ENCODE measurements at regions not wholly inside any gene's neighbourhood (a gene's known extent, or its start where the extent isn't known, plus 50 kb on each side); places are given as distances from the start of the nearest gene placed in this dataset.

- no peak for DNase-seq (ENCODE audit: low read depth)
Measured at GRCh38 chr12:93177208-93178153, 200.2 kb upstream of the NUDT4 start.

DNA sequence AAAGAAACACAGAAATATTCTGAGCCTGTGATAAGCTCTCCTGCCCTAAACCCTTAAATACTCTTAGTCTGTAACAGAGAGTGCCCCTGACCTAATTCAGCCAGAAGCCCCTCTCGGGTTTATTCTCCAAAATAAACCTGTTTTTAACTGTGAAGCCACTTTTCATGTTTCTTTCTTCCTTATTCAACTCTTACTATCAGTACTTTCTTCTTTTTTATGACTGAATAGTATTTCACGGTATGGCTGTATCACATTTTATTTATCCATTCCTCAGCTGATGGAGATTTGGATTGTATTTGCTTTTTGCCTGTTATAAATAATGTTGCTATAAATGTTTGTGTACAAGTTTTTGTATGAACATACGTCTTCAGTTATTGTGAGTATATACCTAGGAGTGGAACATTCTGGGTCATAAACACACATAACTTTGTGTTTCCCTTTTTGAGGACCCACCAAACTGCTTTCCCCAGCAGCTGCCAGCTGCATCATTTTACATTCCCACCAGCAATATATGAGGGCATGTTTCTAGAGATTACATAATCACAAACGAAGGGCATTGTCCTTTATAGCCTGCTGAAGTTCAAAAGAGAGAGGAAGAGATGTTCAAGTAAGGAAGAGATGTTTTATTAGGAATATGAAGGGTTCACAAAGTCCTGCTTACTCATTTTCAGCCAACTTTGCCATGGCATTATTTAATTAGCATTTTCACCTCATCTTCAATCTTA, 199.4 kb upstream of the NUDT4 start:
- no peak for DNase-seq (ENCODE audit: low read depth)

DNA sequence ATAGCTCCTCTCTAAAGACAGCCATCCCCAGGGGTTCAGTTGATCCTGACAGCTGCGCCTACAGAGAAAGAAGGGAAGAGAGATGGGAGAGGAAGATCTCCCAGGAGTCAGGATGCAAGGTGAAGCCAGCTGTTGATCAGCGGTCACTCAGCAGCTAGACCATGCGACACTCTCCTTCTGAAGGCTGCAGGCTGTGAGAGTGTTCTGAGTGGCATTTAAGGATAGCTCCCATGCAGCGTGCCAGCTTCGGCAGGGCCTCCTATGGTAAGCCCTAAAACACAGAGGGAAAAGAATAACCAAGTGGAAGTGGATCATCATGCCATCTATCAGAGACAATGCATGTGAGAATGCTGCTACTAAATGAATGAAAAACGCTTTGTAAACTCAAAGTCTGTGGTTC, 197.9 kb upstream of the NUDT4 start:
- DNase-seq (ENCODE audit: low read depth), result no peak

DNA sequence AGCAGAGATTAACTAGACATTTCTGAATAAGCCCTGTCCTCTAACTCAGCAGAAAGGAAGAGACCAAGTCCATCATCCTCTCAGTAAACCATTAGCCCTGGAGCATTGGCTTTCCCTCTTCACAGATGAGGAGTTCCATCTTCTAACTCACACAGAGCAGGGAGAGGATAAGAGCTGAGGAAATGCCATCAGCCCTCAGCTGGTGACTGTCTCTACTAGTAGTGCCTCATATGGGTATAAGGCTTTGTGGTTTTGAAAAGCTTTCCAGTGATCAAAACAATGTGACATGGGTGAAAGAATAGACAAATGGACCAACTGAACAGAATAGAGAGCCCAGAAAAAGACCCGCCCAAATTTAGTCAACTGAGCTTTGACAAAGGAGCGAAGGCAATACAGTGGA, 197.2 kb upstream of the NUDT4 start:
- DNase-seq (ENCODE audit: low read depth), result no peak

- DNase-seq (ENCODE audit: low read depth), result no peak
Measured at GRCh38 chr12:93181409-93181965, 196.2 kb upstream of the NUDT4 start.

DNA sequence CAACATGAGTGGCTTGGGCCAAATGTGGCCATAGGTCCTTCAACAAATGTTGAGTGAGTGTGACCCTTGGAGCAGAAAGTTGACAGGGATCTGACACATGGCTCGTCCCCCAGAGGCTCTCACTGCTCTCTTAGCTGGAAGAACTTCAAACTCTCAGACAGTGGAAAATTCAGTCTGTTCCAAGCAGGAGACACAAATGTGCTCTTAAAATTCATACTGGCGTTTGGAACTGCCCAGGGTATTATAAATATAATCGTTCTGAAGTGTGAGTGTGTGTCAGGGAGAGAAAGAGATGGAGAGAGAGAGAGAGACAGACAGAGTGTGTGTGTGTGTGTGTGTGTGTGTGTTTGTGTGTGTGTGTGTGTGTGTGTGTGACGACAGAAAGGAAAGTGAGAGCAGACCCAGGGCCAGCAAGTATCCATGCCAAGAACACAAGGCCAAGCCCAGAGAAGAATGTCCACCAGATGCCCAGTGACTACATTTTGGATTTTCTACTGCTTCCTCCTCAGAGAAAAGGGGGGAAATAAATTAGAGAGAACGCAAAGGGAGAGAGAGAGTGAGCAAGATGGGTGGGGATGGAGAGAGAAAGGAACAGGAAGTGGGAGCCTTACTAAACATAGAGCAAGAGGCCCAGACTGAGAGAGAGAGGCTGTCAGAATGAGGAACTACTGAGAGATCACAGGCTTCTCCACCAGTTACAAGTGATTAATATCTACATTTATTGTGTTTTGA, 193.6 kb upstream of the NUDT4 start:
- no peak for DNase-seq (ENCODE audit: low read depth)

DNA sequence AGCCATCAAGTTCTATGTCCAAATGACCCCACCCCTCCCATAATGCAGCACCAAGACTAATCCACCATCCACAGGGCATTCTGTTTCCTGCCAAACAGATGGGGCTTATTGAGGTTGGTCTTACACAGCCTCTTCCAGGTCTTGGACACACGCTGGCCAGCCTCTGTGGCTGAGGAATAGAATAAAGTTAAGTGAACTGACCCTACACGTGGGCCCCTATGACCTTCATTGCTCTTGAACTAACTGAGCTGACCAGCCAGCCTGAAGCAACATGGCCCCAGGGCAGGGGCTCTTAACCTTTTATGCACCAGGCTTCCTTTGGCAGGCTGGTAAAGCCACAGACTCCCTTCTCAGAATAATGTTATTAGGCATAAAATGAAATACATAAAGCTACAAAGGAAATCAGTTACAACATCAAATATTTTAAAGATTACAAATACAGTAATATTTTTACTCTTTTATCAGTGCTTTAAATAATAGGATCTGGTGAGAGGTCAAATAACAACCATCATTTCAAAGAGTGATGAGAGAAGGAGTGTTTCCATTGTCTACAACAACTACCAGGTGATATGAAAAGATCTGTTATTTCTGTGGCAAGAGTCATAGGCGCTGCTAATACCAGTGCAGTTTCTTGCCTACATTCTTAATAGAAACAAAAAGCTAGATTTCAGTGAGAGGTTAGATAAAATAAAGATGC, 192.9 kb upstream of the NUDT4 start:
- no peak for DNase-seq (ENCODE audit: low read depth)

DNA sequence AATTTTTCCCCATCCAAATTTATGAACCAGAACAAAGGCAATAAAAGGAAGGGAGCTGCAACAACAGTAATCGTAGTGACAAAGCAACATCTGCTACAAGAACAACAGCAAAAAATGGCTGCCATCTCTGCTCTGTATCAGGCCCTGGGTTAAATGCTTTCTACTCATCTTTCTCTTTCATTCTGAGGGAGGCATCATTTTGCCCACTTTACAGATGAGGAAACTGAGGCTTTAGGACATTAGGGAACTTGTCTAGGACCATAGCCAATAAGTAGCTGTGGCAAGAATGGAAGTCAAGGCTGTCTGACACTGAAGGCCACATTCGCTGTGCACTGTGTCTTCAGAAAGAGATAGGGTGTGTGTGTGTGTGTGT, 192.4 kb upstream of the NUDT4 start:
- no peak for DNase-seq (ENCODE audit: low read depth)

DNA sequence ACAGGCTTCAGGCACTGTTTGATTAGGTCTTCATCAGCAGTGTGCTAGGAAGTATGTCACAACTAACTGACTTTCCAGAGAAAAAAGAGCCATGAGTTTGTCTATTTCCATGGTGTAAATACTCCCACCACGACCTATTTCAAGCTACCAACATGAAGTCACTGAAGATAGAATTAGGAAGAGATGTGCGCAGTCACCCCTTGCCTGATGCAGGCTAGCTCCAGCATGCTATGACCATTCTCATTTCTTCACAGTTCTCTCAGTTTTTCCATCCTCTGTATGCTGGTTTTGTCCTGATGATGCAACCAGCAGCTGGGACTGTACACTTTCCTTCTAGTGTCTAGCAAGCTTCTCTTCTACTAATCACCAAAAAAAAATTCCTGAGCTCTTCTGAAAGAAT, 191.6 kb upstream of the NUDT4 start:
- DNase-seq (ENCODE audit: low read depth), result no peak

GRCh38 chr12:93186621-93187020, 191.1 kb upstream of the NUDT4 start:
- no peak for DNase-seq (ENCODE audit: low read depth)

GRCh38 chr12:93191423-93191822, 186.3 kb upstream of the NUDT4 start:
- DNase-seq (ENCODE audit: low read depth), result no peak

DNA sequence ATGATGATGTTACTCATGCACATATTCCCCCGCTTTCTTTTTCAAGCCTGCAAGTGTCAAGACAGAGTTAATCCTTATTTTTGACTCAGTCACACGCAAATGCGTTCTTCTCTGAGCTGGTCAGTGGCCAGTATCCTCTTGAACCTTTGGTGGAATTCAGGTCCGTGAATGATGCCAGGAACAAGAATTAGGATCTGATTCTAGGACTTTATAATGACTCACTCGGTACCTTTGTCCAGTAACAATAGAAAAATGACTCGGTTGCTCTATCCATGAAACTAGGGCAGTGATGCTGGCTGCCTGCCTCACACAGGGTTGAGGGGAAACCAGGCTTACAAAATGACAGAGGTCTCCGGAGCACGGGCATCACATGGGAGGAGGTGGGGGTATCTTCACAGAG, 185.8 kb upstream of the NUDT4 start:
- no peak for DNase-seq (ENCODE audit: low read depth)

- DNase-seq (ENCODE audit: low read depth), result no peak
Measured at GRCh38 chr12:93192878-93193277, 184.8 kb upstream of the NUDT4 start.

- DNase-seq (ENCODE audit: low read depth), result no peak
Measured at GRCh38 chr12:93195511-93195910, 182.2 kb upstream of the NUDT4 start.

DNA sequence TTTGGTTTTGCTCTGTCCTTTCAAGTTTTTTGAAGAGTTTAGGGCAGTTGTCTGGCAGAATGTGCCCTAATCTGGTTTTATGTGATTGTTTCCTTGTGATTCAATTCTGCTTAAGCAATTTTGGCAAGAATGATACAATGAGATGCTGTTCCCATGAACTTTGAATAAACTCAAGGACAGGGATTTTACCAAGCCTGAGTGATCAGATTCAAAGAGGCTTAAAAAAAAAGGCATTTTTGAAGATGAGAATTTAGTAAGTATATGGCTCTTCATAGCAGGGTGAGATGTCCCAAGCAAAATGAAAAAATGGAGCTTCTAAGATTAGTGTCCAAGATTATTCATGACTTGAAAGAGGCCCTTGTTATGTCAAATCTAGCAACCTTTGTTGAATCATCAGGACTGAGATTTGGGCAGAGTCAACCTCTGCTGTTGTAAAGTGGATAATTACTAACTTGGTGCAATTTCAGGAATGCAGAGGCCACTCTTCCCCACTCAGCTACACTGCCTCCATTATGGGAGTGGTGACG, 180.6 kb upstream of the NUDT4 start:
- no peak for DNase-seq (ENCODE audit: low read depth)

- DNase-seq (ENCODE audit: low read depth), result no peak
Measured at GRCh38 chr12:93198086-93198485, 179.6 kb upstream of the NUDT4 start.

GRCh38 chr12:93199831-93200236, 177.9 kb upstream of the NUDT4 start:
- no peak for DNase-seq (ENCODE audit: low read depth)

- DNase-seq (ENCODE audit: low read depth), result no peak
Measured at GRCh38 chr12:93200291-93200917, 177.3 kb upstream of the NUDT4 start.

DNA sequence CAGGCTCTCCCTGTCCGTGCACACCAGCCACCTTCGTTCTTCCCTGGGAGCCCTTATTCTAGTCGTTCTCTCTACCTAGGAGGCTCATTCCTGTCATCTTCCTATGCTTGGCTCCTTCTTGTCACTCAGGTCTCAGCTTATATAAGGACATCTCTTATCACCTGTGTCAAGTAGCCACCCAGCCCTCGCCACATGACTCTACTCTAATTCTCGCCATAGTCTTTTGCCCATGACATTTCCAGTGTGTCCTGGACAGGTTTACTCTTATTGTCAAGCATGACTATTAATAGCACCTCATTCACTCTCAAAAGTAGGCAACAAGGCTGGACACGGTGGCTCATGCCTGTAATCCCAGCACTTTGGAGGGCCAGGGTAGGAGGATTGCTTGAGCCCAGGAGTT, 175.7 kb upstream of the NUDT4 start:
- no peak for DNase-seq (ENCODE audit: low read depth)

- no peak for DNase-seq (ENCODE audit: low read depth)
Measured at GRCh38 chr12:93202688-93203087, 175.0 kb upstream of the NUDT4 start.

GRCh38 chr12:93203361-93203760, 174.4 kb upstream of the NUDT4 start:
- DNase-seq (ENCODE audit: low read depth), result no peak
